ENCODE measurements at regions not wholly inside any gene's neighbourhood (a gene's known extent, or its start where the extent isn't known, plus 50 kb on each side); places are given as distances from the start of the nearest gene placed in this dataset.
"Not testable (repeated sequence)": the region's sequence is repeated elsewhere in the genome, so short reads cannot be mapped to it uniquely, and the experiment has no call there.

DNA sequence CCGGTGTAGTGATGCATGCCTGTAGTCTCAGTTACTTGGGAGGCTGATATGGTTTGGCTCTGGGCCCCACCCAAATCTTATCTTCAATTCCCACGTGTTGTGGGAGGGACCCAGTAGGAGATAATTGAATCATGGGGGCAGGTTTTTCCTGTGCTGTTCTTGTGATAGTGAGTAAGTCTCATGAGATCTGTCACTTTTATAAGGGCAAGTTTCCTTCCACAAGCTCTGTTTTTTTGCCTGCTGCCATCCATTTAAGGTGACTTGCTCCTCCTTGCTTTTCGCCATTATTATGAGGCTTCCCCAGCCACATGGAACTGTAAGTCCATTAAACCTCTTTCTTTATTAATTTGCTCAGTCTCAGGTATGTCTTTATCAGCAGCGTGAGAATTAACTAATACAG is 566.7 kb upstream of the NECTIN3 start:
- Histone ChIP-seq H3K27ac (no peak overlapping the region), H3K9me3 (peaks cover 0 to 13% of the 10 kb centered on the region in 2 donors), H3K4me1 (no peaks in the 10 kb centered on the region), H3K4me3 (no peak overlapping the region), H3K27me3 (no peaks in the 10 kb centered on the region), H3K36me3 (no peaks in the 10 kb centered on the region)
- no peak for DNase-seq (ENCODE audit: low spot score)
- TF ChIP-seq, protein P1, sequence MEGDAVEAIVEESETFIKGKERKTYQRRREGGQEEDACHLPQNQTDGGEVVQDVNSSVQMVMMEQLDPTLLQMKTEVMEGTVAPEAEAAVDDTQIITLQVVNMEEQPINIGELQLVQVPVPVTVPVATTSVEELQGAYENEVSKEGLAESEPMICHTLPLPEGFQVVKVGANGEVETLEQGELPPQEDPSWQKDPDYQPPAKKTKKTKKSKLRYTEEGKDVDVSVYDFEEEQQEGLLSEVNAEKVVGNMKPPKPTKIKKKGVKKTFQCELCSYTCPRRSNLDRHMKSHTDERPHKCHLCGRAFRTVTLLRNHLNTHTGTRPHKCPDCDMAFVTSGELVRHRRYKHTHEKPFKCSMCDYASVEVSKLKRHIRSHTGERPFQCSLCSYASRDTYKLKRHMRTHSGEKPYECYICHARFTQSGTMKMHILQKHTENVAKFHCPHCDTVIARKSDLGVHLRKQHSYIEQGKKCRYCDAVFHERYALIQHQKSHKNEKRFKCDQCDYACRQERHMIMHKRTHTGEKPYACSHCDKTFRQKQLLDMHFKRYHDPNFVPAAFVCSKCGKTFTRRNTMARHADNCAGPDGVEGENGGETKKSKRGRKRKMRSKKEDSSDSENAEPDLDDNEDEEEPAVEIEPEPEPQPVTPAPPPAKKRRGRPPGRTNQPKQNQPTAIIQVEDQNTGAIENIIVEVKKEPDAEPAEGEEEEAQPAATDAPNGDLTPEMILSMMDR (IDR thresholded peaks at IDR 0.05), result no peak

DNA sequence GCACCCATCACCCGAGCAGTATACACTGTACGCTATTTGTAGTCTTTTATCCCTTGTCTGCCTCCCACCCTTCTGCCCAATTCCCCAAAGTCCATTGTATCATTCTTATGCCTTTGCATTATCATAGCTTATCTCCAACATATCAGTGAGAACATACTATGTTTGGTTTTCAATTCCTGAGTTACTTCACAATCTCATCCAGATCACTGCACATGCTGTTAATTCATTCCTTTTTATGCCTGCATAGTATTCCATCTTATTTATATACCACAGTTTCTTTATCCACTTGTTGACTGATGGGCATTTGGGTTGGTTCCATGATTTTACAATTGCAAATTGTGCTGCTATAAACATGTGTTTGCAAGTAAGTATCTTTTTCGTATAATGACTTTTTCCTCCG is 564.7 kb upstream of the NECTIN3 start:
- no peaks in the 10 kb centered on the region for H3K4me1 ChIP-seq
- H3K36me3 ChIP-seq, result no peaks in the 10 kb centered on the region
- H3K9me3 ChIP-seq, result peaks cover 0 to 13% of the 10 kb centered on the region in 2 donors
- TF ChIP-seq, protein P1 (IDR thresholded peaks at IDR 0.05), result no peak
- H3K4me3 ChIP-seq, result no peak overlapping the region
- H3K27ac ChIP-seq, result no peak overlapping the region
- no peak for DNase-seq (ENCODE audit: low spot score)
- no peaks in the 10 kb centered on the region for H3K27me3 ChIP-seq

DNA sequence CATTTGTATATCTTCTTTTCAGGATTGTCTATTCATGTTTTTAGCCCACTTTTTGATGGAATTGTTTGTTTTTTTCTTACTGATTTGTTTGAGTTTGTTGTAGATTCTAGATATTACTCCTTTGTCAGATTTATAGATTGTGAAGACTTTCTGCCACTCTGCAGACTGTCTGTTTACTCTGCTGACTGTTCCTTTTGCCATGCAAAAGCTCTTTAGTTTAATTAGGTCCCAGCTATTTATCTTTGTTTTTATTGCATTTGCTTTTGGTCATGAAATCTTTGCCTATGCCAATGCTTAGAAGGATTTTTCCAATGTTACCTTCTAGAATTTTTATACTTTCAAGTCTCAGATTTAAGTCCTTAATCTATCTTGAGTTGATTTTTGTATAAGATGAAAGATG is 564.0 kb upstream of the NECTIN3 start:
- not testable (repeated sequence) for H3K4me3 ChIP-seq; H3K27me3 ChIP-seq; DNase-seq (ENCODE audit: low spot score); H3K4me1 ChIP-seq; H3K27ac ChIP-seq; H3K36me3 ChIP-seq
- H3K9me3 ChIP-seq, result peaks cover 0 to 13% of the 10 kb centered on the region in 2 donors

DNA sequence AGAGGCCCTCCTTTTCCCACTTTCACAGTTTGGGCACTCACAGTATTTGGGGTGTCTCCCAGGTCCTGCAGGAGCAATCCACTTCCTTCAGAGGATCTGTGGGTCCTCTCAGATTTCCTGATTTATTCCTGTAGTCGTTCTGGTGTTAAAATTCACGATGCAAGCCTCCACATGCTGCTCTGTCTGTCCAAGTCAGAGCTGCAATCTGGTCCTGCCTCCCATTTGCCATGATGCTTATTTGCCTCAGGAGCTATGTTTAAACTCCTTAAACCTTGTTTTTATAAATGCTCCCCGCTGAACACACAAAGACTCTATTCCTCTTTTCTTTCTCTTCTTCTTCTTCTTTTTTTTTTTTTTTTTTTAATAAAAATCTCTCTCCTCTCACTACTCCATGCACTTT is 558.7 kb upstream of the NECTIN3 start:
- H3K9me3 ChIP-seq, result peaks cover 0 to 7% of the 10 kb centered on the region in 2 donors
- TF ChIP-seq, protein P1 (IDR thresholded peaks at IDR 0.05), result no peak
- no peaks in the 10 kb centered on the region for H3K27me3 ChIP-seq
- H3K27ac ChIP-seq, result no peak overlapping the region
- DNase-seq (ENCODE audit: low spot score), result no peak
- no peaks in the 10 kb centered on the region for H3K4me1 ChIP-seq
- H3K36me3 ChIP-seq, result no peaks in the 10 kb centered on the region
- H3K4me3 ChIP-seq, result no peak overlapping the region

DNA sequence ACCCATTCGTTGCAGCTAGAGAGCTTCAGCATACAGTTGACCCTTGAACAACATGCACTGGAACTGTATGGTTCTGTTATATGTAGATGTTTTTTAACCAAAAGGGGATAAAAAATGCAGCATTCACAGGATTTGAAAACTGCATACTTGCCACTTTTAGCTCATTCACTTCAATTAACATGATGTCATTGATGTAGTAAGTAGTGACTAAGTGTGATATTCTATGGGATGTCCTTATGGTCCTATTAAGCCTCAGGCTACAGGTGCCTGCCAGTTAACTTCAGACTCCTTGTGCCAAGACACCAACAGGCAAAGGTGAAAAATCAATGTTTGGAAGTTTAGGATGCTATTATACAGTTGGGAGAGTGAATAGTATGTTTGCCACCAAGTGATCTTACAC is 553.6 kb upstream of the NECTIN3 start:
- H3K27ac ChIP-seq, result no peak overlapping the region
- DNase-seq (ENCODE audit: low spot score), result no peak
- H3K27me3 ChIP-seq, result no peaks in the 10 kb centered on the region
- H3K9me3 ChIP-seq, result no peaks in the 10 kb centered on the region
- no peak overlapping the region for H3K4me3 ChIP-seq
- H3K36me3 ChIP-seq, result no peaks in the 10 kb centered on the region
- TF ChIP-seq, protein P1 (IDR thresholded peaks at IDR 0.05), result no peak
- H3K4me1 ChIP-seq, result no peaks in the 10 kb centered on the region

DNA sequence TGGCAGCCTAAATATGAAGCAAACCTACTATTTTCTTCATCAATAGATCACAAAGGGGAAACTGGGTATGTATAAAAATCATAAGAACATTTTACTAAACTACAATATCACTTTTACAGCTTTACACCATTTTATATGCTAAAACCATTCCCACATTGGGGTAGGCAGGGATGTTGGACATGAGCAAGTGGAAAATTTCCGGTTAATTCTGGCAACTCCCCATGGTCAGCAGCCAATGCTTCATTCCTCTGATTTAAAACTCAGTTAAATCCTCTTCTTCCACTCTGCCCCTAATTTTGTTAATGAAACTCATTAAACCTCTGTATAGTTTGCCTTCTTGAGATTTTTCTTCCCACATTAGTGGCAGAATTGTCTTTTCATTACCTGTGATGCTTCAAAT is 552.5 kb upstream of the NECTIN3 start:
- TF ChIP-seq, protein P1 (IDR thresholded peaks at IDR 0.05), result no peak

More for the DNA sequence above, 552.5 kb upstream of the NECTIN3 start:
- H3K27ac ChIP-seq, result no peak overlapping the region
- no peaks in the 10 kb centered on the region for H3K9me3 ChIP-seq
- H3K27me3 ChIP-seq, result no peaks in the 10 kb centered on the region
- no peaks in the 10 kb centered on the region for H3K4me1 ChIP-seq
- no peak for DNase-seq (ENCODE audit: low spot score)
- H3K36me3 ChIP-seq, result no peaks in the 10 kb centered on the region
- H3K4me3 ChIP-seq, result no peak overlapping the region

All from right atrium auricular region (tissue), 2 donors.